SHP77 (cell line): ENCODE measurements at regions not wholly inside any gene's neighbourhood (a gene's known extent, or its start where the extent isn't known, plus 50 kb on each side); places are given as distances from the start of the nearest gene placed in this dataset.

ENCODE experiments used
- DNase-seq, 2 experiments: peaks; one replicate each; lab custom pipeline; 2025; lab: John Stamatoyannopoulos, UW

GRCh38 chr2:153196378-153197058, 282.0 kb downstream of the RPRM start:
- DNase-seq = no peak

- DNase-seq = no peak
Measured at GRCh38 chr2:153195342-153195741, 283.2 kb downstream of the RPRM start.

- DNase-seq = no peak
Measured at GRCh38 chr2:153189091-153189888, 289.3 kb downstream of the RPRM start.

GRCh38 chr2:153179808-153180207, 298.8 kb downstream of the RPRM start:
- no peak for DNase-seq

GRCh38 chr2:153169609-153170008, 309.0 kb downstream of the RPRM start:
- DNase-seq = no peak

GRCh38 chr2:153165021-153165420, 313.5 kb downstream of the RPRM start:
- DNase-seq = no peak

GRCh38 chr2:153163055-153163454, 315.5 kb downstream of the RPRM start:
- DNase-seq = peak; percentile 13 to 56

- no peak for DNase-seq
Measured at GRCh38 chr2:153156743-153157142, 321.8 kb downstream of the RPRM start.

GRCh38 chr2:153152036-153152435, 326.5 kb downstream of the RPRM start:
- DNase-seq = no peak

- peak in 1 of 2 experiments; percentile 5 for DNase-seq
Measured at GRCh38 chr2:153145470-153145978, 333.0 kb downstream of the RPRM start.

- no peak for DNase-seq
Measured at GRCh38 chr2:153143540-153143939, 335.0 kb downstream of the RPRM start.

- DNase-seq = no peak
Measured at GRCh38 chr2:153140498-153140897, 338.1 kb downstream of the RPRM start.

- DNase-seq = no peak
Measured at GRCh38 chr2:153138651-153139375, 339.7 kb downstream of the RPRM start.

GRCh38 chr2:153136216-153136615, 342.3 kb downstream of the RPRM start:
- no peak for DNase-seq

- DNase-seq = no peak
Measured at GRCh38 chr2:153134725-153135124, 343.8 kb downstream of the RPRM start.

- no peak for DNase-seq
Measured at GRCh38 chr2:153133716-153134115, 344.8 kb downstream of the RPRM start.

- DNase-seq = no peak
Measured at GRCh38 chr2:153132418-153132817, 346.1 kb downstream of the RPRM start.

- DNase-seq = no peak
Measured at GRCh38 chr2:153115141-153115540, 363.4 kb downstream of the RPRM start.

GRCh38 chr2:153110486-153110885, 368.1 kb downstream of the RPRM start:
- no peak for DNase-seq

GRCh38 chr2:153109793-153110192, 368.8 kb downstream of the RPRM start:
- DNase-seq = no peak

GRCh38 chr2:153106802-153107477, 371.6 kb downstream of the RPRM start:
- DNase-seq = no peak
